ENCODE measurements at regions not wholly inside any gene's neighbourhood (a gene's known extent, or its start where the extent isn't known, plus 50 kb on each side); places are given as distances from the start of the nearest gene placed in this dataset.

- TF ChIP-seq POLR2A (IDR thresholded peaks at IDR 0.05; ENCODE audit: low read length) (no peak), GATA1 (IDR thresholded peaks at IDR 0.05; ENCODE audit: low read depth, low read length) (no peak)
These were observed 111.3 kb upstream of the PAX6 start for GRCh38 chr11:31922450-31922849.
